A673 (cell line): ENCODE measurements at regions not wholly inside any gene's neighbourhood (a gene's known extent, or its start where the extent isn't known, plus 50 kb on each side); places are given as distances from the start of the nearest gene placed in this dataset.
A peak's percentile ranks its signal among the peaks of the same experiment; 100 is the strongest.

Source experiments
- BruUV-seq: library from RNA; stranded (reverse); fragments of 400-500 nt; replicated peaks from 2 replicates; lab custom pipeline; 2021; lab: Mats Ljungman, UMichigan
- CTCF ChIA-PET: fragments of 300-600 bp; sonication (Branson Sonifier 250); formaldehyde crosslinking; loops from one replicate; lab custom pipeline; 2022; ENCODE audit warnings: antibody characterized with exemption; lab: Charles Lee
- POLR2A ChIA-PET: fragments of 300-600 bp; sonication (Branson Sonifier 250); formaldehyde crosslinking; loops from one replicate; lab custom pipeline; 2022; ENCODE audit warnings: antibody characterized with exemption; ENCODE audit not compliant: low non-redundant PET; lab: Charles Lee
- DNase-seq: peaks from one replicate; pipeline ENCODE4 v3.0.0-alpha.2; 2015; ENCODE audit warnings: low spot score
- H3K27ac ChIP-seq: fragments of 200-600 bp; sonication (generic); 2 replicates; pipeline ENCODE4 v1.5.1; 2016; ENCODE audit warnings: mixed run types, low read depth, mild to moderate bottlenecking, mixed read lengths, antibody characterized with exemption, low read length; ENCODE audit not compliant: poor library complexity, severe bottlenecking
- H3K27me3 ChIP-seq: fragments of 200-600 bp; sonication (generic); replicated peaks from 2 replicates; pipeline ENCODE4 v1.6.1; 2017; ENCODE audit warnings: mixed run types, low read depth, mild to moderate bottlenecking, mixed read lengths, antibody characterized with exemption, low read length; ENCODE audit not compliant: insufficient read depth, poor library complexity
- H3K36me3 ChIP-seq: fragments of 200-600 bp; sonication (generic); 2 replicates; pipeline ENCODE4 v1.6.1; 2016; ENCODE audit warnings: mixed run types, mild to moderate bottlenecking, mixed read lengths, antibody characterized with exemption, low read length; ENCODE audit not compliant: insufficient read depth, poor library complexity, severe bottlenecking
- H3K4me1 ChIP-seq: fragments of 200-600 bp; sonication (generic); 2 replicates; pipeline ENCODE4 v1.6.1; 2017; ENCODE audit warnings: mixed run types, mild to moderate bottlenecking, mixed read lengths, antibody characterized with exemption, low read length; ENCODE audit not compliant: insufficient read depth, poor library complexity, severe bottlenecking
- H3K4me3 ChIP-seq: fragments of 200-600 bp; sonication (generic); 2 replicates; pipeline ENCODE4 v1.5.1; 2016; ENCODE audit warnings: low read depth, mixed run types, mild to moderate bottlenecking, mixed read lengths, low read length; ENCODE audit not compliant: poor library complexity, severe bottlenecking
- H3K9me3 ChIP-seq: fragments of 200-600 bp; sonication (generic); 2 replicates; pipeline ENCODE4 v1.6.1; 2016; ENCODE audit warnings: mixed run types, low read depth, mild to moderate bottlenecking, mixed read lengths, antibody characterized with exemption, low read length; ENCODE audit not compliant: poor library complexity, severe bottlenecking
- EZH2 ChIP-seq: fragments of 200-600 bp; sonication (generic); IDR thresholded peaks from 2 replicates; pipeline ENCODE4 v1.6.1; 2017; ENCODE audit warnings: borderline replicate concordance, low read depth, mild to moderate bottlenecking, mixed read lengths, antibody characterized with exemption, low read length; ENCODE audit not compliant: poor library complexity, severe bottlenecking
- intact Hi-C: fragments of 100-400 bp; cut with micrococcal nuclease; formaldehyde crosslinking; loops from one replicate; pipeline ENCODE4 v1.10.0; 2022; ENCODE audit not compliant: unreplicated experiment
- TF ChIP-seq, protein P1 (sequence below): fragments of 300-800, 200-600 bp; sonication (generic); conservative IDR thresholded peaks from 2 replicates; pipeline ENCODE4 v1.5.1; 2017; ENCODE audit warnings: low read depth, mild to moderate bottlenecking, antibody characterized with exemption, low read length, moderate library complexity, mixed read lengths

DNA sequence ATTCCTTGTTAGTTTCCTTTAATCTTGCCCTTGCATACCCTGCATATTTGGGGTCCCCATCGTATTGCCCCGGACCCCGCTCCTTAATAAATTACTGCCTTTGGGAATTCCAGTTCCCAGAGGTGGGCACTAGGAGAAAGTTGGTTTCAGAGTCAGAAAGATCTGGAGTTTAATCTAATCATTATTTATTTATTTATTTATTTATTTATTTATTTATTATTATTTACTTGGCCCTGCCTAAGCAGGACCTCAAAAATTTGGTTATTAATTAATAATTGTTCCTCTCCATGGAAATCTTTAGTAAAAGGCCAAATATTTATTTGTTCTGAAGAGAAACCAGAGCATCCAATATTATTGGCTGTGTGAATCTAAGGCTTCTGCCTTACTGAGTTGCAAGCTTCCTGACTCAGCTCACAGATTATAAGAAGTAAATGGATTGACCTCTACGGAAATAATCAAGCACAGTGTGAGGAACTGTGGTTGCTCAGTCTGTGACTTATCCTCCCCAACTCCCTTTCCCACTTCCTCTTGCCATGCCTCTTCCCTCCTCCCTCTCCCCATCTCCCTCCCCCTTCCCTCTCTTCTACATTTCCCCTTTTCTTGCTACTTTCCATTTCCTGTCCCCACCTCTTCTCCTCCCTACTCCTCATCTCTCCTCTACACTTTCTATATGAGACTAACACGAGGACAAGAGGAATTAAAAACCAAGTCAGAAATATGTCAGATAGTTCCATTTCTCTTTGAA lies 61.5 kb upstream of the AP1S2 start:
- TF ChIP-seq EZH2, result no peak
- TF ChIP-seq, protein P1, sequence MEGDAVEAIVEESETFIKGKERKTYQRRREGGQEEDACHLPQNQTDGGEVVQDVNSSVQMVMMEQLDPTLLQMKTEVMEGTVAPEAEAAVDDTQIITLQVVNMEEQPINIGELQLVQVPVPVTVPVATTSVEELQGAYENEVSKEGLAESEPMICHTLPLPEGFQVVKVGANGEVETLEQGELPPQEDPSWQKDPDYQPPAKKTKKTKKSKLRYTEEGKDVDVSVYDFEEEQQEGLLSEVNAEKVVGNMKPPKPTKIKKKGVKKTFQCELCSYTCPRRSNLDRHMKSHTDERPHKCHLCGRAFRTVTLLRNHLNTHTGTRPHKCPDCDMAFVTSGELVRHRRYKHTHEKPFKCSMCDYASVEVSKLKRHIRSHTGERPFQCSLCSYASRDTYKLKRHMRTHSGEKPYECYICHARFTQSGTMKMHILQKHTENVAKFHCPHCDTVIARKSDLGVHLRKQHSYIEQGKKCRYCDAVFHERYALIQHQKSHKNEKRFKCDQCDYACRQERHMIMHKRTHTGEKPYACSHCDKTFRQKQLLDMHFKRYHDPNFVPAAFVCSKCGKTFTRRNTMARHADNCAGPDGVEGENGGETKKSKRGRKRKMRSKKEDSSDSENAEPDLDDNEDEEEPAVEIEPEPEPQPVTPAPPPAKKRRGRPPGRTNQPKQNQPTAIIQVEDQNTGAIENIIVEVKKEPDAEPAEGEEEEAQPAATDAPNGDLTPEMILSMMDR, result no peak
- Histone ChIP-seq H3K4me3 (no peak overlapping the region), H3K9me3 (no peaks in the 10 kb centered on the region), H3K4me1 (no peaks in the 10 kb centered on the region), H3K36me3 (no peaks in the 10 kb centered on the region), H3K27me3 (peaks cover 11% of the 10 kb centered on the region), H3K27ac (no peak overlapping the region)
- peak; percentile 20 for DNase-seq
- intact Hi-C loops, result no loop called here
- ChIA-PET POLR2A (no interaction called here), CTCF (no interaction called here)
- no TSS peak for BruUV-seq

DNA sequence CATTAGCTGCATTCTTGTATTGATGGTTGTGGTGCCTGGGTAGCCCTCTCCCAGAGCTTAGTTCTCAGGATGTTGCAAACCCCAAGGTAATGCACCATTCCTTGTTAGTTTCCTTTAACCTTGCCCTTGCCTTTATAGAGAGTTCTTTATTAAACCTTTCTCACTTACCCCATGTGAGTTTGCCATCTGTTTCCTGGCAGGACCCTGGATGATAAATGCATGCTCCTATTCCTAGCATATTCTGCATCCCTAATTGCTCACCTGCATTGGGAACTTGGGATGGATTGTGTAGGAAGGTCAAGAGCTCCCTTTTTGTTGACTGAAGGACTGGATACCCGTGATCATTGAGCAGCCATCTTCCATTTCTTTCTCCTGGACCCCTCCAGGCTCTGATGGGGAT lies 59.9 kb upstream of the AP1S2 start:
- Histone ChIP-seq H3K36me3 (no peaks in the 10 kb centered on the region), H3K4me1 (no peaks in the 10 kb centered on the region), H3K27me3 (peaks cover 11% of the 10 kb centered on the region), H3K27ac (no peak overlapping the region), H3K9me3 (no peaks in the 10 kb centered on the region), H3K4me3 (no peak overlapping the region)
- CTCF ChIA-PET, result no interaction called here
- intact Hi-C loops, result no loop called here
- no TSS peak for BruUV-seq
- no peak for TF ChIP-seq EZH2
- TF ChIP-seq, protein P1, result no peak
- POLR2A ChIA-PET, result interaction anchor here (0.6 kb wide), 1 partner anchor 198 kb away, joined by 3 read pairs; no protein-coding TSS in a partner anchor
- DNase-seq, result no peak

- CTCF ChIA-PET, result no interaction called here
- Histone ChIP-seq H3K4me1 (peaks cover 4% of the 10 kb centered on the region), H3K36me3 (no peaks in the 10 kb centered on the region), H3K9me3 (no peaks in the 10 kb centered on the region), H3K27me3 (peaks cover 11% of the 10 kb centered on the region), H3K27ac (no peak overlapping the region), H3K4me3 (no peak overlapping the region)
- TF ChIP-seq EZH2, result no peak
- TF ChIP-seq, protein P1, result no peak
- POLR2A ChIA-PET, result no interaction called here
- no peak for DNase-seq
- intact Hi-C loops, result no loop called here
- BruUV-seq, result no TSS peak
These were observed 58.5 kb upstream of the AP1S2 start for GRCh38 chrX:15913146-15913545.
